PC-3 (cell line): ENCODE measurements at regions not wholly inside any gene's neighbourhood (a gene's known extent, or its start where the extent isn't known, plus 50 kb on each side); places are given as distances from the start of the nearest gene placed in this dataset.

Source experiments
- EZH2 ChIP-seq: fragments of 300-600 bp; sonication (generic); IDR thresholded peaks from one replicate; pipeline ENCODE4 v1.6.1; 2017; ENCODE audit warnings: antibody characterized with exemption, mild to moderate bottlenecking, low read length; ENCODE audit not compliant: unreplicated experiment
- TF ChIP-seq, protein P1 (sequence below): fragments of 300-600 bp; sonication (generic); conservative IDR thresholded peaks from 2 replicates; pipeline ENCODE4 v1.5.1; 2017; ENCODE audit warnings: antibody characterized with exemption, low read depth, mild to moderate bottlenecking, low read length

DNA sequence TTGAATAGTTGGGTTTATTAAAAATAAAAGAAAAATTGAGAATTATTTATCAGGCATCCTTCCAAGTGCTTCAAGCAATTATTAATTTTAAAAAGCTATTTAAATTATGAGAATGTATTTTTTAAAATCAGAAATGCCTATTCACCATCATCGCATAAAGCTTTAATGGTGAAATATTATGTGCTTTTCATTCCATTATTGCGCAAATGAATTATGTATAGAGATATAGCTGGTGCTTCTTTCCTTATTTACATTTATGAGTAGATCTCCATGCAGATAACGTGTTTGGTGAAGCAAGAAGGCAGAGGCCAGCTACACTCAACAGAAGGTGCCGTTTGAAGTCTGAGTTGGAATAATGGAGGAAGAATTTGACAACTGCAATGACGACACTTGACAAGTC, 549.1 kb upstream of the DPP6 start:
- TF ChIP-seq, protein P1, sequence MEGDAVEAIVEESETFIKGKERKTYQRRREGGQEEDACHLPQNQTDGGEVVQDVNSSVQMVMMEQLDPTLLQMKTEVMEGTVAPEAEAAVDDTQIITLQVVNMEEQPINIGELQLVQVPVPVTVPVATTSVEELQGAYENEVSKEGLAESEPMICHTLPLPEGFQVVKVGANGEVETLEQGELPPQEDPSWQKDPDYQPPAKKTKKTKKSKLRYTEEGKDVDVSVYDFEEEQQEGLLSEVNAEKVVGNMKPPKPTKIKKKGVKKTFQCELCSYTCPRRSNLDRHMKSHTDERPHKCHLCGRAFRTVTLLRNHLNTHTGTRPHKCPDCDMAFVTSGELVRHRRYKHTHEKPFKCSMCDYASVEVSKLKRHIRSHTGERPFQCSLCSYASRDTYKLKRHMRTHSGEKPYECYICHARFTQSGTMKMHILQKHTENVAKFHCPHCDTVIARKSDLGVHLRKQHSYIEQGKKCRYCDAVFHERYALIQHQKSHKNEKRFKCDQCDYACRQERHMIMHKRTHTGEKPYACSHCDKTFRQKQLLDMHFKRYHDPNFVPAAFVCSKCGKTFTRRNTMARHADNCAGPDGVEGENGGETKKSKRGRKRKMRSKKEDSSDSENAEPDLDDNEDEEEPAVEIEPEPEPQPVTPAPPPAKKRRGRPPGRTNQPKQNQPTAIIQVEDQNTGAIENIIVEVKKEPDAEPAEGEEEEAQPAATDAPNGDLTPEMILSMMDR: no peak
- no peak for TF ChIP-seq EZH2
